ENCODE measurements at regions not wholly inside any gene's neighbourhood (a gene's known extent, or its start where the extent isn't known, plus 50 kb on each side); places are given as distances from the start of the nearest gene placed in this dataset.

DNA sequence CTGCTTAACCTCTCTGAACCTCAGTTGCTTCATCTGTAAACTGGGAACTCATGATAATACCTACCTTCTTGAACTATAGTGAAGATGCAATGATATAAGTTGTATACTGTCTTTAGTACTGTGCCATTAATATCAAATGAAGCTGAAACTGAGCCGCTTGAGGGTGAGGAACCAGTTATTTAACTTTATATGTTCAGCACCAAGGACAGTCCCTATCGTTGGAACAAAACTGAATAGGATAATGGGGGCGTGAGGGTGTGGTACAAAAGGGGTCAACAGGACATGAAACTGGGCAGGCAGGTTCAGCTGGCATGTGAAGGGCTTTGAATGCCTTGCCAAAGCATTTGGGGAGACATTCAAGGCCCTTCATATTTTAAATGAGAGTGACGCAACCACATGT, 112.6 kb downstream of the C11orf91 start:
- Mint-ChIP-seq H3K4me3 (no peak overlapping the region), H3K9me3 (peaks cover 3% of the 10 kb centered on the region), H3K4me1 (no peaks in the 10 kb centered on the region), H3K27me3 (peaks cover 13% of the 10 kb centered on the region), H3K36me3 (no peaks in the 10 kb centered on the region), H3K27ac (no peak overlapping the region)
- ATAC-seq, result no peak

GRCh38 chr11:33585586-33586209, 114.9 kb downstream of the C11orf91 start:
- Mint-ChIP-seq H3K9me3 (peaks cover 3% of the 10 kb centered on the region), H3K27me3 (peaks cover 17% of the 10 kb centered on the region), H3K4me1 (no peaks in the 10 kb centered on the region), H3K27ac (no peak overlapping the region), H3K36me3 (no peaks in the 10 kb centered on the region), H3K4me3 (no peak overlapping the region)
- ATAC-seq, result no peak

DNA sequence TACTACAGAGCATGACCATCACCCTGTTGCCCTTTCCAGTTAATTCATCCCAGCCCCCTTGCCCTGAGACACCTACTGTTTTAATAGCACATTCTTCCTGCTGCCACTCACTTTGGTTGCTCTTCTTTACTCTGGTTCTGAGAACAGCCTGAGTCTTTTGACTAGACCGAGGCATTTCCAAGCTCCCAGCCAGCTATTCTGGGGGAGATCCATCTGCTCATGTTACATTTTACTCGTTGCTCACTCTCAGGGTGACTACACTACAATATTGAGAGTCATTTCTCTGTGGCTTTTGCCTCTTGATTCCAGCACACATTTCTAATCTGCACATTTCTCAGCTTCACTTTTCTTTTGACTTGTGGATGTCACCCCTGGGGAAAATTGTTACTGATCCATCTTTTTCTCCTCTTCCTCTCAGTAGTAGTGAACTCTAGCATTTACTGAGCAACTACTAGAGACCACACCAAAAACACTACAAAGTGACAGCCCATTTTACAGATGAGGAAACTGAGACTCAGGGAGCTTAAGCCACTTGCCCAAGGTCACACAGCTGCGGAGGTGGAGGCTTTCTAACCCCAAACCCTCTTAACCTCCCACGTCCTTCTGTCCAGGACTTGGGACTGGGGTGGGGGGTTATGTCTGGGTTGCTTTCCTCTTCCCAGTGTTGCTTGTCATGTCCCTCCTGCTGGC, 117.8 kb downstream of the C11orf91 start:
- no peak overlapping the region for H3K27ac Mint-ChIP-seq
- H3K4me3 Mint-ChIP-seq, result no peak overlapping the region
- H3K9me3 Mint-ChIP-seq, result peaks cover 3% of the 10 kb centered on the region
- ATAC-seq, result no peak
- H3K4me1 Mint-ChIP-seq, result no peaks in the 10 kb centered on the region
- peaks cover 15% of the 10 kb centered on the region for H3K27me3 Mint-ChIP-seq
- H3K36me3 Mint-ChIP-seq, result no peaks in the 10 kb centered on the region

DNA sequence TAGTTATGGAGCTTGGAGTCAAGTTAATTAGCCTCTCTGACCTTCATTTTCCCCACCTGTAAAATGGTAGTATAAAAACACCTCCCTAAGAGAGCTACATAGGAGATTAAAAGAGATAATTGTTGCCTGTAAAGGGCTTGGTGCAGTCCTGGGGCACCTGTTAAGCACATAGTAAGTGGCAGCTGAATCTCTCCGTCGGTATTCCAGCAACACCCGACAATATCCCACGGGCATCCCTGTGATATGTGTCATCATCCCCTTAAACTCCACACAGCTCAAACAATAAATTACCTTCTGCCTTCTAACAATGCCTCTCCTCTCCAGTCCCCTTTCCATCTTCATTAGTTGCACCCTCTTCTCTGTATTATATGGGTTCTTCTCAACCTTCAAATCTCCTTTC, 121.5 kb downstream of the C11orf91 start:
- Mint-ChIP-seq H3K4me1 (no peaks in the 10 kb centered on the region), H3K36me3 (no peaks in the 10 kb centered on the region), H3K27me3 (peaks cover 9% of the 10 kb centered on the region), H3K4me3 (no peak overlapping the region), H3K9me3 (no peaks in the 10 kb centered on the region), H3K27ac (no peak overlapping the region)
- no peak for ATAC-seq

DNA sequence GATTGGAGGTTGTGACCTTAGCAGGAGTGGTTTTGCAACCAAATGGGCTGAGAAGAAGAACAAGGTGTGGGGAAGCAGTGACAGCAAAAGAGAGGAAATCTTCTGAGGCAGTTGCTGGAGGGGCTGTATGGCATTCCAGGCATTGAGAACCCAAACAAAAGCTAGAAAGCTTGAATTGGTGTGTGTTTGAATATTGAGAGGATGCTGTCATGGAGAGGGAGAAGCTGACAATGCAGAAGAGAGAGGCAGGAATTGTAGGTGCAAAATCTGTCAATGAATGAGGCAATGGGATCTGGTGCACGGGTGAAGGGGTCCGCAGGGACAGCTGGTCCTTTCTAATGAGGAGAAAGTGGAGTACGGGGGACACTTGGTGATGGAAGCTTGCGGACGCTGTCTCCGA, 123.4 kb downstream of the C11orf91 start:
- no peak for ATAC-seq
- Mint-ChIP-seq H3K9me3 (no peaks in the 10 kb centered on the region), H3K4me1 (no peaks in the 10 kb centered on the region), H3K36me3 (no peaks in the 10 kb centered on the region), H3K4me3 (no peak overlapping the region), H3K27ac (no peak overlapping the region), H3K27me3 (peaks cover 9% of the 10 kb centered on the region)

GRCh38 chr11:33575311-33575710, 125.3 kb downstream of the C11orf91 start:
- no peak for ATAC-seq
- H3K27me3 Mint-ChIP-seq, result peaks cover under 1% of the 10 kb centered on the region
- no peaks in the 10 kb centered on the region for H3K36me3 Mint-ChIP-seq

GRCh38 chr11:33574331-33574730, 126.3 kb downstream of the C11orf91 start:
- Mint-ChIP-seq H3K27me3 (no peaks in the 10 kb centered on the region), H3K4me3 (no peak overlapping the region), H3K4me1 (no peaks in the 10 kb centered on the region), H3K27ac (no peak overlapping the region), H3K9me3 (no peaks in the 10 kb centered on the region), H3K36me3 (no peaks in the 10 kb centered on the region)
- ATAC-seq, result no peak

More at GRCh38 chr11:33575311-33575710, 125.3 kb downstream of the C11orf91 start:
- H3K9me3 Mint-ChIP-seq, result no peaks in the 10 kb centered on the region
- H3K4me3 Mint-ChIP-seq, result no peak overlapping the region
- no peaks in the 10 kb centered on the region for H3K4me1 Mint-ChIP-seq
- H3K27ac Mint-ChIP-seq, result no peak overlapping the region

- Mint-ChIP-seq H3K4me3 (no peak overlapping the region), H3K9me3 (no peaks in the 10 kb centered on the region), H3K36me3 (no peaks in the 10 kb centered on the region), H3K27me3 (peaks cover 7% of the 10 kb centered on the region), H3K27ac (no peak overlapping the region), H3K4me1 (no peaks in the 10 kb centered on the region)
- ATAC-seq, result no peak
Observed at GRCh38 chr11:33569333-33569732, 131.3 kb downstream of the C11orf91 start.

DNA sequence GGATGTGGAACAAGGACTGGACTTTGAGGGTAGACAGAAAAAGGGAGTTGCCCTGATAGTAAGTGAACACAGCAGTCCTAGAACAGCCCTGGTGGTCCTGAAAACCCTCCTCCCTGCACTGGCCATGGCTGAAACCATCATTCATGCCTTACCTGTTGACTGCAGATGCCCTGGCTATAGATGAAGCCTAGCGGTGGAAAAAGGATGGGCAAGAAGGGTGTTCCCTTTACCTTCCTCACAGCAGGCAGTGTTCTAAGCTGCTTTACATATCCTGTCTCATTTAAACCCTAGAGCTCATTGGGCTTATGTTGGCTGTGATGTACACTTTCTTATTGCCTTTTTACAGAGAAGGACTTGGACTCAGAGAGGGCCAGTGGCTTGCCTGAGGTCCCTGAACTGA, 133.6 kb downstream of the C11orf91 start:
- Mint-ChIP-seq H3K27ac (no peak overlapping the region), H3K27me3 (peaks cover 7% of the 10 kb centered on the region), H3K4me1 (no peaks in the 10 kb centered on the region), H3K36me3 (no peaks in the 10 kb centered on the region), H3K9me3 (no peaks in the 10 kb centered on the region), H3K4me3 (no peak overlapping the region)
- ATAC-seq, result no peak

DNA sequence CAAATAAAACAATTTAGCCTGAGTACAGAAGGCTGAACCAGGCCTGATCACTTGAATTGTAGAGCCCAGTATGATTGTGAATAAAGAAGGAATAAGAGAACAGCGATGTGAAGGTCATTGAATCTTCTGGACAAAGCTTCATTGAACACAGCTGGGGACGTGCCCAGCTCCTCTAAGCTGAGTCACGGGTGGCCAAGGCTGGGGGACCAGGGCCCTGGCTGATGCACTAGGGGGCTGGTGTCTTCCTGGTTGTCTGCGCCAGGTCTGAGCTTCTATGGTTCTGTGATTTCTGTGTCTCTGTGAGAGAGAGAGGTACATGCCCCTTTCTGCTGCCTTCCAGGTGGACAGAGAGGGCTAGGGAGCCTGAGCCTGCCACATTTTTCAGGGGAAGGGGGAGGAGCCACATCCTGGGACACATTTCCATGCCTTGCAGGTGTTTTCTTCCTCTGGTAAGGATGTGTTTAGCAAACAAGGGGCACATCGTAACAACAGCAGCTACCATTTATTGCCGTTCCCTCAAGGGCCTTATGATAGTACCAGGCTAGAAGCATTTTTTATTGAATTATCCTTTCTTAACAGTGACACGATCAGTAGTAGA, 135.7 kb downstream of the C11orf91 start:
- Mint-ChIP-seq H3K4me1 (no peaks in the 10 kb centered on the region), H3K27ac (no peak overlapping the region), H3K9me3 (no peaks in the 10 kb centered on the region), H3K4me3 (no peak overlapping the region), H3K36me3 (no peaks in the 10 kb centered on the region), H3K27me3 (peaks cover 7% of the 10 kb centered on the region)
- ATAC-seq, result no peak

GRCh38 chr11:33560729-33561128, 139.9 kb downstream of the C11orf91 start:
- peaks cover 18% of the 10 kb centered on the region for H3K27me3 Mint-ChIP-seq
- no peak overlapping the region for H3K4me3 Mint-ChIP-seq
- no peak overlapping the region for H3K27ac Mint-ChIP-seq
- no peak for ATAC-seq
- no peaks in the 10 kb centered on the region for H3K36me3 Mint-ChIP-seq
- H3K9me3 Mint-ChIP-seq, result no peaks in the 10 kb centered on the region
- no peaks in the 10 kb centered on the region for H3K4me1 Mint-ChIP-seq

GRCh38 chr11:33559567-33559966, 141.1 kb downstream of the C11orf91 start:
- no peak overlapping the region for H3K4me3 Mint-ChIP-seq
- no peaks in the 10 kb centered on the region for H3K4me1 Mint-ChIP-seq
- no peaks in the 10 kb centered on the region for H3K36me3 Mint-ChIP-seq
- no peaks in the 10 kb centered on the region for H3K9me3 Mint-ChIP-seq
- no peak overlapping the region for H3K27ac Mint-ChIP-seq
- peaks cover 19% of the 10 kb centered on the region for H3K27me3 Mint-ChIP-seq
- ATAC-seq, result no peak

GRCh38 chr11:33558097-33558496, 142.5 kb downstream of the C11orf91 start:
- H3K4me3 Mint-ChIP-seq, result no peak overlapping the region
- H3K4me1 Mint-ChIP-seq, result no peaks in the 10 kb centered on the region
- peaks cover 19% of the 10 kb centered on the region for H3K27me3 Mint-ChIP-seq
- ATAC-seq, result peak; percentile 34
- no peaks in the 10 kb centered on the region for H3K9me3 Mint-ChIP-seq
- H3K27ac Mint-ChIP-seq, result no peak overlapping the region
- H3K36me3 Mint-ChIP-seq, result no peaks in the 10 kb centered on the region

GRCh38 chr11:33557201-33557600, 143.4 kb downstream of the C11orf91 start:
- Mint-ChIP-seq H3K27ac (no peak overlapping the region), H3K9me3 (no peaks in the 10 kb centered on the region), H3K27me3 (peaks cover 19% of the 10 kb centered on the region), H3K4me3 (no peak overlapping the region), H3K4me1 (no peaks in the 10 kb centered on the region), H3K36me3 (no peaks in the 10 kb centered on the region)
- no peak for ATAC-seq

DNA sequence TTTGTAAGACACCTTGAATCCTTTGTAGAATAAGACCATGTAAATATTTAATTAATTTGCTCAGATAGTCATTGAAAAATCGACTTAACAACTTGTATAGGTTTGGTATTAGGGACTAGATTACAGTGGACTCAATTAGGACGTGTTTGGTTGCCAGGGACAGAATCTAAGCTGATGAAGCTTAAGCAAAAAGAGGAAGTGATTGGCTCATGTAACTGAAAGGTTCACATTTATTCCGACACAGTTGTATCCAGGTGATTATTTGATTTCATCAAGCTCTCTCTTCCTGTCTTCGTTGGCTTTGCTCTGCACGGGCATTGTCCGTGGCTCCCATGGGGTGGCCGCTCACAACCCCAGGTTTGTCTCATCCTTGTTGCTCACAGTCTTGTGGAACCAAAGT, 146.4 kb downstream of the C11orf91 start:
- H3K27ac Mint-ChIP-seq, result no peak overlapping the region
- no peaks in the 10 kb centered on the region for H3K4me1 Mint-ChIP-seq
- H3K36me3 Mint-ChIP-seq, result no peaks in the 10 kb centered on the region
- no peak overlapping the region for H3K4me3 Mint-ChIP-seq
- no peaks in the 10 kb centered on the region for H3K9me3 Mint-ChIP-seq
- ATAC-seq, result no peak
- H3K27me3 Mint-ChIP-seq, result peaks cover 31% of the 10 kb centered on the region

DNA sequence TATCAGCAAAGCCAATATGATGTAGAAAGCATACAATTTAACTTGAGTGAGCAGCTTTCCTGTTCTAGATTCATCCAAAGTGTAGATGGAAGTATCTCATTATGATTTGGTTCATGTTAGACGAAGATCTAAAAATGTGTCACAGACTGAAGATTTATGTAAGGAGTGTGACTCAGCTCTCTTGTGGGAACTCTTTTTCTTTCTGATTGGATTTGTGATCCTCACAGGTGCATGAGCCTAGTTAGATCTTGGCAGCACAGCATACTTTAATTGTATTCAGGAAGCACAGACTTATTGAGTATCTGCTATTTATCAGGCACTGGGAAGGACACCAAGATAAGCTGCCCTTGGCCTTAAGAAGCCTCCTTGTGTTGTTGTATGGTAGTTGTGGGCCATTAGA, 147.1 kb downstream of the C11orf91 start:
- Mint-ChIP-seq H3K9me3 (no peaks in the 10 kb centered on the region), H3K4me1 (no peaks in the 10 kb centered on the region), H3K4me3 (no peak overlapping the region), H3K27ac (no peak overlapping the region), H3K36me3 (no peaks in the 10 kb centered on the region), H3K27me3 (peaks cover 32% of the 10 kb centered on the region)
- ATAC-seq, result no peak

All from stimulated activated memory B cell treated with anti-CD40 and anti-IgM and Interleukin-4, amounts not matched to agents 10 μg/mL and 1 μg/mL and 100 μg/mL, for 72 hours (primary cell).